CD14-positive monocyte (primary cell): ENCODE measurements at regions not wholly inside any gene's neighbourhood (a gene's known extent, or its start where the extent isn't known, plus 50 kb on each side); places are given as distances from the start of the nearest gene placed in this dataset.

ENCODE experiments used
- DNase-seq, 3 donors: peaks; one replicate each; pipeline ENCODE4 v3.0.0-alpha.2; 2011 to 2022
- H2AFZ ChIP-seq: 2 replicates; pipeline ENCODE4 v1.6.0; 2012; ENCODE audit warnings: mild to moderate bottlenecking, low read depth, low read length, inconsistent platforms; ENCODE audit not compliant: insufficient read depth, poor library complexity, severe bottlenecking
- H3K27ac ChIP-seq, 2 donors: 1 replicate in 1 of 2; 2 replicates in 1 of 2; pipeline ENCODE4 v1.5.1; 2012 to 2013; ENCODE audit warnings: low read length in 2 of 2, control low read depth in 1 of 2, inconsistent platforms in 1 of 2, low read depth in 1 of 2, mild to moderate bottlenecking in 1 of 2
- H3K27me3 ChIP-seq, 2 donors: one replicate each; pipeline versions ENCODE4 v1.6.0 to v1.6.1; 2011 to 2013; ENCODE audit warnings: low read length in 2 of 2; ENCODE audit not compliant: control insufficient read depth in 2 of 2, insufficient read depth in 2 of 2
- H3K36me3 ChIP-seq, 2 donors: replicated peaks in 1 of 2; 1 replicate in 1 of 2; 2 replicates in 1 of 2; pipeline versions ENCODE4 v1.5.1 to v1.6.1; 2012 to 2013; ENCODE audit warnings: low read length in 2 of 2, control low read depth in 1 of 2, inconsistent platforms in 1 of 2, mild to moderate bottlenecking in 1 of 2; ENCODE audit not compliant: insufficient read depth in 2 of 2, control insufficient read depth in 1 of 2
- H3K4me1 ChIP-seq, 2 donors: 1 replicate in 1 of 2; 2 replicates in 1 of 2; pipeline versions ENCODE4 v1.5.1 to v1.6.1; 2012 to 2013; ENCODE audit warnings: low read length in 2 of 2, control low read depth in 1 of 2, inconsistent platforms in 1 of 2, mild to moderate bottlenecking in 1 of 2, moderate library complexity in 1 of 2; ENCODE audit not compliant: insufficient read depth in 2 of 2, control insufficient read depth in 1 of 2
- H3K4me2 ChIP-seq: replicated peaks from 2 replicates; pipeline ENCODE3; 2012; ENCODE audit warnings: low read length, moderate library complexity, mild to moderate bottlenecking; ENCODE audit not compliant: poor library complexity, severe bottlenecking; ENCODE audit errors: extremely low read depth
- H3K4me3 ChIP-seq, 3 experiments: fragments of 200-600 bp in 1 of 3; sonication (generic) in 1 of 3; replicated peaks in 1 of 3; 1 replicate in 2 of 3; 2 replicates in 1 of 3; pipeline ENCODE4 v1.5.1; 2011 to 2013; ENCODE audit warnings: low read length in 3 of 3, mild to moderate bottlenecking in 3 of 3, control low read depth in 2 of 3, low read depth in 2 of 3, inconsistent platforms in 1 of 3, moderate library complexity in 1 of 3
- H3K79me2 ChIP-seq: 2 replicates; pipeline ENCODE4 v1.6.0; 2012; ENCODE audit warnings: mild to moderate bottlenecking, control low read depth, inconsistent platforms, low read length, moderate library complexity; ENCODE audit not compliant: insufficient read depth
- H3K9ac ChIP-seq: 2 replicates; pipeline ENCODE4 v1.6.0; 2017; ENCODE audit warnings: low read length, mild to moderate bottlenecking; ENCODE audit not compliant: insufficient read depth, poor library complexity, severe bottlenecking
- H3K9me3 ChIP-seq, 2 donors: replicated peaks in 1 of 2; 1 replicate in 1 of 2; 2 replicates in 1 of 2; pipeline versions ENCODE4 v1.5.1 to v1.6.1; 2012 to 2013; ENCODE audit warnings: low read length in 2 of 2, control low read depth in 1 of 2; ENCODE audit not compliant: control insufficient read depth in 1 of 2, insufficient read depth in 1 of 2
- H4K20me1 ChIP-seq: 2 replicates; pipeline ENCODE4 v1.6.0; 2012; ENCODE audit warnings: mild to moderate bottlenecking, low read length, control low read depth, moderate library complexity; ENCODE audit not compliant: insufficient read depth
- H3K27ac Mint-ChIP-seq, 7 donors: one replicate each; pipeline ENCODE4 v1.8.0; 2020; ENCODE audit warnings: mild to moderate bottlenecking in 7 of 7, mixed read lengths in 7 of 7, moderate library complexity in 6 of 7, inconsistent platforms in 2 of 7
- H3K27me3 Mint-ChIP-seq, 3 donors: one replicate each; pipeline ENCODE4 v1.8.0; 2021 to 2022; ENCODE audit warnings: low read depth in 3 of 3, mild to moderate bottlenecking in 3 of 3, mixed read lengths in 3 of 3, moderate library complexity in 3 of 3, inconsistent platforms in 1 of 3
- H3K36me3 Mint-ChIP-seq, 2 donors: one replicate each; pipeline ENCODE4 v1.8.0; 2020; ENCODE audit warnings: mixed read lengths in 2 of 2, inconsistent platforms in 1 of 2, mild to moderate bottlenecking in 1 of 2
- H3K4me1 Mint-ChIP-seq: one replicate; pipeline ENCODE4 v1.8.0; 2020; ENCODE audit warnings: mild to moderate bottlenecking, mixed read lengths
- H3K4me3 Mint-ChIP-seq, 2 donors: one replicate each; pipeline ENCODE4 v1.8.0; 2020; ENCODE audit warnings: mild to moderate bottlenecking in 2 of 2, mixed read lengths in 2 of 2, moderate library complexity in 1 of 2
- H3K9me3 Mint-ChIP-seq, 7 donors: one replicate each; pipeline ENCODE4 v1.8.0; 2020 to 2022; ENCODE audit warnings: mixed read lengths in 7 of 7, mild to moderate bottlenecking in 6 of 7, moderate library complexity in 6 of 7, inconsistent platforms in 2 of 7
- WGBS: methylation state at CpG from one replicate; pipeline ENCODE4 v1.1.5; 2013; ENCODE audit warnings: missing lambda C conversion rate; ENCODE audit not compliant: insufficient coverage; 5-methylcytosine and 5-hydroxymethylcytosine counted together
- intact Hi-C, 2 donors: fragments of 100-400 bp; cut with micrococcal nuclease; formaldehyde crosslinking; loops; one replicate each; pipeline versions ENCODE4 v1.15.0 to v1.15.1; 2023
- TF ChIP-seq, protein P1 (sequence below): fragments of 200-600 bp; IDR thresholded peaks from one replicate; pipeline ENCODE4 v1.8.0; 2022; ENCODE audit warnings: antibody characterized with exemption, mild to moderate bottlenecking

DNA sequence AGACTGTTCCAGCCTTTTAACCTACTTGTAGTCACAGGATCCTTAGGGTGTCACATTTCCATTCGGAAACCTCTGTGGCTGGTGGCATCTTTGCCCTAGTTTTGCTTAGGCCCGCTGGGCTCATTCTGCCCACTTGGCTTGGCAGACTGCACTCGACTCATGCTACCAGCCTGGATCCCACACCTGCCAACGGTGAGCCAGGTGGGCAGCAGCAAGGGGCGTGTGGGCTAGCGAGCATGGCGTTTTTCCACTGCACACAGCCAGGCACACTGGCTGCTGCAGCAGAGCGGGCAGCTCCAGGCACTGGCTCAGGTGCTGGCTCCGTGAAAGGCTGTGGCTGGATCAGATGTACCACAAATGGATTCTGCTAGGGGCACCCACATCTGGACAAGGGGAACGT lies 838.2 kb downstream of the SLITRK6 start:
- DNase-seq, result no peak

DNA sequence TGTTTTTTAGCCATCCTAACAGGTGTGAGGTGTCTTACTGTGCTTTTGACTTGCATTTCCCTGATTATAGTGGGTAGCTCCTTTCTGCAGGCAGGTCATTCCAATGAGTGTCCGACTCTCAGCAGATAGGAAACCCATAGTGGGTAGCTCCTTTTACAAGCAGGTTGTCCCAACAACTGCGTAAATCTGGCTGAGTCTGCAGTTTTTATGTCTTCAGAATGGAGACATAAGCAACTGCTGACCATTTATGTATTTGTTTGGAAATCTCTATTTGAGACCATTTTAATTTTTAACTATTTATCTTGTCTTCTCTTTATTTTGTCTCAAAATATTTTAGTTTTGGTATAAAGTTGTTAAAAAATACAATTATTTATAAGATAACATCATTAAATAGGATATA lies 839.4 kb downstream of the SLITRK6 start:
- no peak overlapping the region for H3K9ac ChIP-seq
- no peaks in the 10 kb centered on the region for H3K27me3 ChIP-seq
- no peak overlapping the region for H3K27ac ChIP-seq
- no peak overlapping the region for H3K4me2 ChIP-seq
- no peaks in the 10 kb centered on the region for H3K4me1 ChIP-seq
- H4K20me1 ChIP-seq, result no peaks in the 10 kb centered on the region
- H3K4me3 ChIP-seq, result no peak overlapping the region
- Mint-ChIP-seq H3K36me3 (no peaks in the 10 kb centered on the region), H3K9me3 (peaks cover 5 to 14% (median 8%) of the 10 kb centered on the region in 7 donors), H3K27ac (no peak overlapping the region), H3K27me3 (no peaks in the 10 kb centered on the region), H3K4me1 (no peaks in the 10 kb centered on the region), H3K4me3 (no peak overlapping the region)
- H3K36me3 ChIP-seq, result no peaks in the 10 kb centered on the region
- no CpG with 5 or more reads among the region's 2 CpGs for WGBS
- TF ChIP-seq, protein P1, sequence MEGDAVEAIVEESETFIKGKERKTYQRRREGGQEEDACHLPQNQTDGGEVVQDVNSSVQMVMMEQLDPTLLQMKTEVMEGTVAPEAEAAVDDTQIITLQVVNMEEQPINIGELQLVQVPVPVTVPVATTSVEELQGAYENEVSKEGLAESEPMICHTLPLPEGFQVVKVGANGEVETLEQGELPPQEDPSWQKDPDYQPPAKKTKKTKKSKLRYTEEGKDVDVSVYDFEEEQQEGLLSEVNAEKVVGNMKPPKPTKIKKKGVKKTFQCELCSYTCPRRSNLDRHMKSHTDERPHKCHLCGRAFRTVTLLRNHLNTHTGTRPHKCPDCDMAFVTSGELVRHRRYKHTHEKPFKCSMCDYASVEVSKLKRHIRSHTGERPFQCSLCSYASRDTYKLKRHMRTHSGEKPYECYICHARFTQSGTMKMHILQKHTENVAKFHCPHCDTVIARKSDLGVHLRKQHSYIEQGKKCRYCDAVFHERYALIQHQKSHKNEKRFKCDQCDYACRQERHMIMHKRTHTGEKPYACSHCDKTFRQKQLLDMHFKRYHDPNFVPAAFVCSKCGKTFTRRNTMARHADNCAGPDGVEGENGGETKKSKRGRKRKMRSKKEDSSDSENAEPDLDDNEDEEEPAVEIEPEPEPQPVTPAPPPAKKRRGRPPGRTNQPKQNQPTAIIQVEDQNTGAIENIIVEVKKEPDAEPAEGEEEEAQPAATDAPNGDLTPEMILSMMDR, result no peak
- peaks cover 8 to 19% of the 10 kb centered on the region in 2 donors for H3K9me3 ChIP-seq
- H3K79me2 ChIP-seq, result no peaks in the 10 kb centered on the region
- no peak for DNase-seq
- intact Hi-C loops, result no loop called here
- H2AFZ ChIP-seq, result no peak overlapping the region

More for the DNA sequence above, 838.2 kb downstream of the SLITRK6 start:
- H4K20me1 ChIP-seq, result no peaks in the 10 kb centered on the region
- no peak overlapping the region for H3K9ac ChIP-seq
- Mint-ChIP-seq H3K27ac (no peak overlapping the region), H3K4me1 (no peaks in the 10 kb centered on the region), H3K27me3 (no peaks in the 10 kb centered on the region), H3K36me3 (no peaks in the 10 kb centered on the region), H3K9me3 (peaks cover 3 to 14% (median 8%) of the 10 kb centered on the region in 7 donors), H3K4me3 (no peak overlapping the region)
- H3K9me3 ChIP-seq, result peaks cover 8 to 19% of the 10 kb centered on the region in 2 donors
- intact Hi-C loops, result no loop called here
- no peak overlapping the region for H2AFZ ChIP-seq
- H3K4me2 ChIP-seq, result no peak overlapping the region
- TF ChIP-seq, protein P1, result no peak
- no peaks in the 10 kb centered on the region for H3K79me2 ChIP-seq
- 95% methylated on average over 10 of the region's 10 CpGs for WGBS
- H3K27me3 ChIP-seq, result no peaks in the 10 kb centered on the region
- H3K4me3 ChIP-seq, result no peak overlapping the region
- H3K4me1 ChIP-seq, result no peaks in the 10 kb centered on the region
- no peak overlapping the region for H3K27ac ChIP-seq
- no peaks in the 10 kb centered on the region for H3K36me3 ChIP-seq
